HEK293T (cell line): ENCODE measurements at regions not wholly inside any gene's neighbourhood (a gene's known extent, or its start where the extent isn't known, plus 50 kb on each side); places are given as distances from the start of the nearest gene placed in this dataset.

Experiments
- BHLHE40 ChIP-seq: fragments of 450-650 bp; IDR thresholded peaks from 2 replicates; pipeline ENCODE4 v1.6.1; 2016; ENCODE audit warnings: mild to moderate bottlenecking, moderate library complexity, borderline replicate concordance
- ELF4 ChIP-seq: fragments of 450-650 bp; IDR thresholded peaks from 2 replicates; pipeline ENCODE4 v1.6.1; 2017; ENCODE audit warnings: antibody characterized with exemption
- FOXA1 ChIP-seq: fragments of 450-650 bp; IDR thresholded peaks from 2 replicates; pipeline ENCODE4 v1.6.1; 2016; ENCODE audit warnings: mild to moderate bottlenecking
- FOXK2 ChIP-seq: fragments of 450-650 bp; IDR thresholded peaks from 2 replicates; pipeline ENCODE4 v1.6.1; 2016; ENCODE audit warnings: mild to moderate bottlenecking
- FOXM1 ChIP-seq: fragments of 450-650 bp; IDR thresholded peaks from 2 replicates; pipeline ENCODE4 v1.6.1; 2017; ENCODE audit warnings: mild to moderate bottlenecking, borderline replicate concordance
- HDGF ChIP-seq: fragments of 450-650 bp; IDR thresholded peaks from 2 replicates; pipeline ENCODE4 v1.6.1; 2017; ENCODE audit warnings: antibody characterized with exemption, borderline replicate concordance
- L3MBTL2 ChIP-seq: fragments of 450-650 bp; conservative IDR thresholded peaks from 2 replicates; pipeline ENCODE4 v1.6.1; 2016; ENCODE audit warnings: mild to moderate bottlenecking
- LEF1 ChIP-seq: fragments of 450-650 bp; IDR thresholded peaks from 2 replicates; pipeline ENCODE4 v1.6.1; 2017; ENCODE audit warnings: mild to moderate bottlenecking, borderline replicate concordance
- NFRKB ChIP-seq: fragments of 450-650 bp; IDR thresholded peaks from 2 replicates; pipeline ENCODE4 v1.6.1; 2016; ENCODE audit warnings: mild to moderate bottlenecking, moderate library complexity
- SP1 ChIP-seq: fragments of 450-650 bp; IDR thresholded peaks from 2 replicates; pipeline ENCODE4 v1.6.1; 2017
- SUZ12 ChIP-seq: fragments of 450-650 bp; IDR thresholded peaks from 2 replicates; pipeline ENCODE4 v1.6.1; 2016; ENCODE audit warnings: mild to moderate bottlenecking
- TARDBP ChIP-seq: fragments of 450-650 bp; IDR thresholded peaks from 2 replicates; pipeline ENCODE4 v1.6.1; 2016
- ZNF384 ChIP-seq: fragments of 450-650 bp; IDR thresholded peaks from 2 replicates; pipeline ENCODE4 v1.6.1; 2016

DNA sequence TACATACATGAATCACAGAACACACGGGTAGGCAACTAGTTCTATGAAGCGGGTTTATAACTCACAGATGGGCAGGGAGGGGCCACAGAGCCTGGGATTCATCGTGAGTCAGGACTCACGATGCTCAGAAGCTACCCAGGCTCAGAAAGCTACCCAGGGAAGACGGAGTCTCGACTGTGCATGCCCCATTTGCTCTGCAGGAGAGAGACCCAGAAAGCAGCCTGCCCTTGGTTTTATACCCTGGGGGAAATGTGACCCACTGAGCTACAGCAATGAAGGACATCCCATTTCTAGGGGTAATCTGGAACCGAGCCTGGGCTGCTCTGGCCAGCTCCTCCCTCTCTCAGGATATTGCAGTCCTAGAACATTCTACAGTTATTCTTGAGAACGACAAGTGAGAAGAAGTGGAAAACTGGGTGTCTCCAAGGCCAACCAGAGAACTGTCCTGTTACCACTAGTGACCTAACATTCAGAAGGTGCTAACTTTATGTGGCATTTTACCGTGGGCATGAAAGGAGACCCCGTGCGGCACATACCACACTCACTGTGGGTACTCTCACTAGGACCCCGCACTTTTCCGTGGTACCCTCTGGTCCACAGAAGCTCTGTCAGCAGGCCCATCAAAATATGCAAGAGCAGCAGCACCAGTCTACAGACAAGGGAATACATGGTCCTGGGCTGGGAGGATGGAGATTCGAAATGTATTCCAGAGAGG, 201.9 kb upstream of the PMEPA1 start:
- TF ChIP-seq ZNF384 (no peak), SUZ12 (no peak), FOXK2 (no peak), ELF4 (no peak), SP1 (no peak), L3MBTL2 (no peak), TARDBP (no peak), FOXA1 (no peak), NFRKB (no peak), HDGF (no peak), BHLHE40 (no peak), FOXM1 (no peak), LEF1 (no peak)
